SK-N-SH treated with all-trans-retinoic acid at 6 μM for 48 hours (cell line): ENCODE measurements at regions not wholly inside any gene's neighbourhood (a gene's known extent, or its start where the extent isn't known, plus 50 kb on each side); places are given as distances from the start of the nearest gene placed in this dataset.

ENCODE experiments used
- CSDC2 ChIP-seq: fragments of 250-450 bp; sonication (Bioruptor Pico); IDR thresholded peaks from 2 replicates; pipeline ENCODE4 v1.5.0; 2020; ENCODE audit warnings: mild to moderate bottlenecking, moderate library complexity
- PATZ1 ChIP-seq: fragments of 250-450 bp; sonication (Bioruptor Pico); IDR thresholded peaks from 2 replicates; pipeline ENCODE4 v1.8.0; 2020; ENCODE audit warnings: mild to moderate bottlenecking, moderate library complexity, borderline replicate concordance
- RARB ChIP-seq: fragments of 250-450 bp; sonication (Bioruptor Pico); IDR thresholded peaks from 2 replicates; pipeline ENCODE4 v1.8.0; 2021; ENCODE audit warnings: mild to moderate bottlenecking, moderate library complexity
- ZNF8 ChIP-seq: fragments of 450-650 bp; formaldehyde crosslinking; IDR thresholded peaks from 2 replicates; pipeline ENCODE4 v1.5.0; 2020; ENCODE audit warnings: mild to moderate bottlenecking, moderate library complexity
- TF ChIP-seq, protein P1 (sequence below): fragments of 250-450 bp; sonication (Bioruptor Pico); IDR thresholded peaks from 2 replicates; pipeline ENCODE4 v1.5.0; 2020; ENCODE audit warnings: mild to moderate bottlenecking, moderate library complexity

- TF ChIP-seq RARB (CRISPR knock-in tag) (no peak), ZNF8 (no peak), PATZ1 (CRISPR knock-in tag) (no peak), CSDC2 (no peak)
- TF ChIP-seq, protein P1, sequence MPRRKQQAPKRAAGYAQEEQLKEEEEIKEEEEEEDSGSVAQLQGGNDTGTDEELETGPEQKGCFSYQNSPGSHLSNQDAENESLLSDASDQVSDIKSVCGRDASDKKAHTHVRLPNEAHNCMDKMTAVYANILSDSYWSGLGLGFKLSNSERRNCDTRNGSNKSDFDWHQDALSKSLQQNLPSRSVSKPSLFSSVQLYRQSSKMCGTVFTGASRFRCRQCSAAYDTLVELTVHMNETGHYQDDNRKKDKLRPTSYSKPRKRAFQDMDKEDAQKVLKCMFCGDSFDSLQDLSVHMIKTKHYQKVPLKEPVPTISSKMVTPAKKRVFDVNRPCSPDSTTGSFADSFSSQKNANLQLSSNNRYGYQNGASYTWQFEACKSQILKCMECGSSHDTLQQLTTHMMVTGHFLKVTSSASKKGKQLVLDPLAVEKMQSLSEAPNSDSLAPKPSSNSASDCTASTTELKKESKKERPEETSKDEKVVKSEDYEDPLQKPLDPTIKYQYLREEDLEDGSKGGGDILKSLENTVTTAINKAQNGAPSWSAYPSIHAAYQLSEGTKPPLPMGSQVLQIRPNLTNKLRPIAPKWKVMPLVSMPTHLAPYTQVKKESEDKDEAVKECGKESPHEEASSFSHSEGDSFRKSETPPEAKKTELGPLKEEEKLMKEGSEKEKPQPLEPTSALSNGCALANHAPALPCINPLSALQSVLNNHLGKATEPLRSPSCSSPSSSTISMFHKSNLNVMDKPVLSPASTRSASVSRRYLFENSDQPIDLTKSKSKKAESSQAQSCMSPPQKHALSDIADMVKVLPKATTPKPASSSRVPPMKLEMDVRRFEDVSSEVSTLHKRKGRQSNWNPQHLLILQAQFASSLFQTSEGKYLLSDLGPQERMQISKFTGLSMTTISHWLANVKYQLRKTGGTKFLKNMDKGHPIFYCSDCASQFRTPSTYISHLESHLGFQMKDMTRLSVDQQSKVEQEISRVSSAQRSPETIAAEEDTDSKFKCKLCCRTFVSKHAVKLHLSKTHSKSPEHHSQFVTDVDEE (CRISPR knock-in tag), result no peak
Observed at GRCh38 chr6:84536885-84537638, 227.3 kb downstream of the TBX18 start.
